Upper lobe of right lung (tissue), 1 donor: ENCODE measurements at regions not wholly inside any gene's neighbourhood (a gene's known extent, or its start where the extent isn't known, plus 50 kb on each side); places are given as distances from the start of the nearest gene placed in this dataset.

ENCODE experiments used
- ATAC-seq: fragments of 200-7000 bp; cut with Tn5 transposase; one replicate; pipeline ENCODE4 v1.9.1; 2020; ENCODE audit warnings: mild to moderate bottlenecking, moderate library complexity
- DNase-seq: peaks from one replicate; pipeline ENCODE4 v3.0.0-alpha.2; 2020
- H3K27ac ChIP-seq: fragments of 200-600 bp; one replicate; pipeline ENCODE4 v1.8.0; 2022
- H3K27me3 ChIP-seq: fragments of 200-600 bp; one replicate; pipeline ENCODE4 v1.8.0; 2022; ENCODE audit warnings: mild to moderate bottlenecking
- H3K36me3 ChIP-seq: fragments of 200-600 bp; one replicate; pipeline ENCODE4 v1.8.0; 2022
- H3K4me1 ChIP-seq: fragments of 200-600 bp; one replicate; pipeline ENCODE4 v1.8.0; 2022
- H3K4me3 ChIP-seq: fragments of 200-600 bp; one replicate; pipeline ENCODE4 v1.8.0; 2022; ENCODE audit warnings: mild to moderate bottlenecking
- H3K9me3 ChIP-seq: fragments of 200-600 bp; one replicate; pipeline ENCODE4 v1.8.0; 2022
- CTCF ChIP-seq: fragments of 200-600 bp; IDR thresholded peaks from one replicate; pipeline ENCODE4 v1.8.0; 2022; ENCODE audit warnings: antibody characterized with exemption
- intact Hi-C: fragments of 100-400 bp; cut with DNase I; formaldehyde crosslinking; loops from one replicate; pipeline ENCODE4 v1.11.0; 2022
- donor health status: DM: no; HTN: yes; CAD: no; lungs with severe emphysema.

- ATAC-seq: peak; percentile 22
- intact Hi-C loops: no loop called here
Measured at GRCh38 chr2:117308861-117309770, 505.4 kb upstream of the DDX18 start.

GRCh38 chr2:117321816-117322215 is 492.7 kb upstream of the DDX18 start:
- no peak overlapping the region for H3K4me3 ChIP-seq
- H3K36me3 ChIP-seq: no peaks in the 10 kb centered on the region
- no peak overlapping the region for H3K27ac ChIP-seq
- intact Hi-C loops: no loop called here
- TF ChIP-seq CTCF: no peak
- no peaks in the 10 kb centered on the region for H3K27me3 ChIP-seq
- no peak for DNase-seq
- H3K4me1 ChIP-seq: no peaks in the 10 kb centered on the region
- ATAC-seq: no peak
- H3K9me3 ChIP-seq: no peaks in the 10 kb centered on the region

More at GRCh38 chr2:117308861-117309770, 505.4 kb upstream of the DDX18 start:
- H3K27ac ChIP-seq: no peak overlapping the region
- no peaks in the 10 kb centered on the region for H3K36me3 ChIP-seq
- H3K4me1 ChIP-seq: no peaks in the 10 kb centered on the region
- DNase-seq: no peak
- H3K27me3 ChIP-seq: no peaks in the 10 kb centered on the region
- TF ChIP-seq CTCF: no peak
- H3K4me3 ChIP-seq: no peak overlapping the region
- H3K9me3 ChIP-seq: no peaks in the 10 kb centered on the region

GRCh38 chr2:117323331-117323730 is 491.2 kb upstream of the DDX18 start:
- Histone ChIP-seq H3K36me3 (no peaks in the 10 kb centered on the region), H3K27me3 (no peaks in the 10 kb centered on the region), H3K27ac (no peak overlapping the region), H3K9me3 (no peaks in the 10 kb centered on the region), H3K4me1 (no peaks in the 10 kb centered on the region), H3K4me3 (no peak overlapping the region)
- ATAC-seq: no peak
- intact Hi-C loops: no loop called here
- TF ChIP-seq CTCF: no peak
- no peak for DNase-seq

GRCh38 chr2:117330641-117331040 is 483.9 kb upstream of the DDX18 start:
- DNase-seq: no peak
- Histone ChIP-seq H3K4me3 (no peak overlapping the region), H3K4me1 (no peaks in the 10 kb centered on the region), H3K9me3 (no peaks in the 10 kb centered on the region), H3K27me3 (no peaks in the 10 kb centered on the region), H3K36me3 (no peaks in the 10 kb centered on the region), H3K27ac (no peak overlapping the region)
- no peak for ATAC-seq
- intact Hi-C loops: no loop called here
- no peak for TF ChIP-seq CTCF

- Histone ChIP-seq H3K27me3 (no peaks in the 10 kb centered on the region), H3K9me3 (no peaks in the 10 kb centered on the region), H3K36me3 (no peaks in the 10 kb centered on the region), H3K4me3 (no peak overlapping the region), H3K27ac (no peak overlapping the region), H3K4me1 (no peaks in the 10 kb centered on the region)
- no peak for ATAC-seq
- intact Hi-C loops: no loop called here
- no peak for TF ChIP-seq CTCF
- DNase-seq: no peak
Measured at GRCh38 chr2:117335967-117336366, 478.5 kb upstream of the DDX18 start.
